Upper lobe of left lung (tissue), 4 donors: ENCODE measurements at regions not wholly inside any gene's neighbourhood (a gene's known extent, or its start where the extent isn't known, plus 50 kb on each side); places are given as distances from the start of the nearest gene placed in this dataset.

Experiments
- CTCF ChIP-seq, 6 experiments: fragments of 450-650 bp in 4 of 6; fragments of 200-600 bp in 2 of 6; sonication (generic) in 2 of 6; IDR thresholded peaks; one replicate each; pipeline ENCODE4 v1.5.1; 2016 to 2019; ENCODE audit warnings: antibody characterized with exemption in 6 of 6
- POLR2A ChIP-seq, 4 donors: fragments of 450-650 bp; IDR thresholded peaks; one replicate each; pipeline ENCODE4 v1.5.1; 2016 to 2017; ENCODE audit warnings: antibody characterized with exemption in 4 of 4, mild to moderate bottlenecking in 2 of 4

DNA sequence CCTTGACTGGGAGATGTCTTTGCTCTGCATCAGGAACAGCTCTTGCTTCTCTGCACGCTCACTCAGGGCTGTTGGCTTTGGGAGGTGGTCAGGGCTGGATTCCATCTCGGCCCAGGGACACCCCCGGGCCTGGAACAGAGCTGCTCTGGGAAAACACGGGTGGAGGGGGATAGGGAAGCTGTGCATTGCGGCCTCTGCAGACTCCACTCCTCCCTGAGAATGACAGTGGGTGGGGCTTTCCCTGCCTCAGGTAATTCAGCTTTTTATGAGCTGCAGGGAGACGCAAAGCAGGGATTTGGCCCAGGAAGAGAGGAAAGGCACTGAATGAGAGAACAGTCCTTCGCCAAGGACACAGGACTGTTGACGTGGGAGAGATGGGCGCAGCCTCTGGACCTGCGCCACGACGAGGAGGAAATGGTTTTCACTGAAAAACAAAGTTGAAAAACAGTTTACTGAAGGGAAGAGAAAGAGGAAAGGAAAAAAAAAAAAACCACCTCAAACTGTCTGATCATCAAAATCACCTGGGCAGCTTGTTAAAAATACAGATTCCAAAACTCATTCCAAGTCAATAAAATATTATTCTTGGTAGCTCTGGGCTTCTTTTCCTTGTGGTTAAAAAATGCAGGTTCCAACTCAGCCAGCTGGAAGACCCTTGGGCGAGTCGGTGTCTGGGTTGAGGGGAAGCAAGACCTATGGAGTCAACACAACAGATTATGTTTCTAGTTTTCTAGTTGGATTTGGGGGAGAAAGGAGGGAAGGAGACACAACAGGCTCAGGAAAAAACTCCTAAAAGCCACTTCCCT, 194.0 kb downstream of the ZFP36L2 start:
- TF ChIP-seq POLR2A (IDR thresholded peaks at IDR 0.05): no peak
- TF ChIP-seq CTCF (IDR thresholded peaks at IDR 0.05): no peak
